Gastrocnemius medialis (tissue), 4 donors: ENCODE measurements at regions not wholly inside any gene's neighbourhood (a gene's known extent, or its start where the extent isn't known, plus 50 kb on each side); places are given as distances from the start of the nearest gene placed in this dataset.

ENCODE experiments used
- POLR2A ChIP-seq, 2 donors: fragments of 450-650 bp; IDR thresholded peaks; one replicate each; pipeline ENCODE4 v1.6.1; 2017; ENCODE audit warnings: antibody characterized with exemption in 2 of 2, mild to moderate bottlenecking in 2 of 2, moderate library complexity in 2 of 2
- TF ChIP-seq, protein P1 (sequence below), 5 experiments: fragments of 450-650 bp in 3 of 5; fragments of 200-600 bp in 2 of 5; sonication (generic) in 2 of 5; IDR thresholded peaks in 4 of 5; conservative IDR thresholded peaks in 1 of 5; 1 replicate in 4 of 5; 2 replicates in 1 of 5; pipeline ENCODE4 v1.5.1; 2016 to 2019; ENCODE audit warnings: antibody characterized with exemption in 5 of 5, mild to moderate bottlenecking in 3 of 5, moderate library complexity in 3 of 5

DNA sequence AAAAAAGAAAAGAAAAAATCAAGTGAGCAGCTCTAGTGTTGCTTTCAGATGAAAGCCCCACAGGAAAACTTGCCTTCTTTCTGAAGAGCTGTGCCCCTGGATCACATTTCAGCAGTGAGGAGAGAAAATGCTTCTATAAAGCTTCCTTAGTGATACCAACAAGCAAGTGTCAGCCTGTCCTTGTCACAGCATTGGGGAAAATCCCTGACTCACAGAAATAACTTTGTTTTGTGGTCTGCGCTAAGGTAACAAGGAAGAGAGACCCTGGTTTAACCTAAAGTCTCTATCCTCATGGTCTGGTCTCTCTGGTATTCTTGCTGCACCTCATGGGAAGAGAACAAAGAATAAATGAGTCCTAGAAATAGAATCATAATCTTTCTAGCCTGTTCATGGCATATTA is 885.2 kb upstream of the SORCS1 start:
- TF ChIP-seq, protein P1, sequence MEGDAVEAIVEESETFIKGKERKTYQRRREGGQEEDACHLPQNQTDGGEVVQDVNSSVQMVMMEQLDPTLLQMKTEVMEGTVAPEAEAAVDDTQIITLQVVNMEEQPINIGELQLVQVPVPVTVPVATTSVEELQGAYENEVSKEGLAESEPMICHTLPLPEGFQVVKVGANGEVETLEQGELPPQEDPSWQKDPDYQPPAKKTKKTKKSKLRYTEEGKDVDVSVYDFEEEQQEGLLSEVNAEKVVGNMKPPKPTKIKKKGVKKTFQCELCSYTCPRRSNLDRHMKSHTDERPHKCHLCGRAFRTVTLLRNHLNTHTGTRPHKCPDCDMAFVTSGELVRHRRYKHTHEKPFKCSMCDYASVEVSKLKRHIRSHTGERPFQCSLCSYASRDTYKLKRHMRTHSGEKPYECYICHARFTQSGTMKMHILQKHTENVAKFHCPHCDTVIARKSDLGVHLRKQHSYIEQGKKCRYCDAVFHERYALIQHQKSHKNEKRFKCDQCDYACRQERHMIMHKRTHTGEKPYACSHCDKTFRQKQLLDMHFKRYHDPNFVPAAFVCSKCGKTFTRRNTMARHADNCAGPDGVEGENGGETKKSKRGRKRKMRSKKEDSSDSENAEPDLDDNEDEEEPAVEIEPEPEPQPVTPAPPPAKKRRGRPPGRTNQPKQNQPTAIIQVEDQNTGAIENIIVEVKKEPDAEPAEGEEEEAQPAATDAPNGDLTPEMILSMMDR (IDR thresholded peaks at IDR 0.05 in 4 of 5, conservative IDR thresholded peaks at IDR 0.05 in 1 of 5), result no peak
- no peak for TF ChIP-seq POLR2A (IDR thresholded peaks at IDR 0.05)
